Stimulated activated CD8-positive, alpha-beta memory T cell treated with anti-CD3 and anti-CD28 coated beads, Interleukin-4, amount 100 ng/mL, for 48 hours (primary cell): ENCODE measurements at regions not wholly inside any gene's neighbourhood (a gene's known extent, or its start where the extent isn't known, plus 50 kb on each side); places are given as distances from the start of the nearest gene placed in this dataset.

ENCODE experiments used
- DNase-seq: peaks from one replicate; pipeline ENCODE4 v3.0.0-alpha.2; 2020

DNA sequence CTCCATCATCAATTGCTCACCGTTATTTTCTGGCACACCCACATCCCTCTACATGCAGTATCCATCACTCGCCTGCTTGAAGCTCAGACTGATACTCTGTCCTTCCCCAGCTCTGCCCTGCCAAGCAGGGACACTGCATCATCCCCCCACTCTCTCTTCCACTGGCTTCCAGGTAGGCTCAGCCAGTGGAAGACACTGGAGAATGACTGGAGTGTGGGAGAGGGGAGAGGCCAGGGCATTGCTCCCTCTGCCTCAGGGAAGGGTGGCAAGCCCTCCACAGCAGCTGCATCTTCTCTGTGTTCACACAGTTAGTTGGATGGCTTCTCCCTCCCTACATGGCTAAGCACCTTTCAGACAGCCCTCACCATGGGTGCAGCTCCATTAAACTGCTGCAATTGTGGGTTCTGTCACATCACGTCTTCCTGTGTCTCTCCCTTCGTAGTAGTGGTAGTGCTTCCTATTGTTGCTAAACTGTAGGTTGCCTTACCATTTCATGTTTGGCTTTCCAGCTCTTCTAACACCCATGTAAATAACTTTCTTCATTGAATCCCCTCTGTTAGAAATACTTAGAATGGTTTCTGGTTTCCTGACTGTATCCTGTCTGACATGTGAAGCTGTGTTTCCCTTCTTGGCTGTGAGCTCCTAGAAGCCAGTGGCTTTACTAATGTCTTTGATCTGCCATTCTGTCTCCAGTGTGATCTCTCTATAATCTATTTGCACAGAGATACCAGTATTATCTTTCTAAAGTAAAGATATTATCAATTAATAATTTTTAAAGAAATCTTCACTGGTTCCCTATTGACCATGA lies 483.7 kb upstream of the LRRN3 start:
- no peak for DNase-seq

DNA sequence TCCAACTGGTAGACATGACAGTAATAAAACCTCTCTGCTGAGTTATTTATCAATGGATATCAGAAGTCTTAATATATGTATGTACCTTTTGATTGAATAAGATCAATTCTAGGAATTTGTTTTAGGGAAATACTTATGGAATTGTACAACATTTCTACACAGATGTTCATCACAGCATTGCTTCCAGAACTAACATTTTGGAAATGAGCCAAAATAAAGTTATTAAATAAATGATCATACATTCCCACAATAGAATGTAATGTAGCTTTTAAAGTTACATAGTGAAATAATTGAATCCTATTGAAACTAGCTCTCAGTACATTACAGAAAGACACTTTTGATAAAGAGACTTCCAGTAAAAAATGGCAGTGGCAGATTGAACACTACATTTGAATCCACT lies 481.6 kb upstream of the LRRN3 start:
- no peak for DNase-seq

DNA sequence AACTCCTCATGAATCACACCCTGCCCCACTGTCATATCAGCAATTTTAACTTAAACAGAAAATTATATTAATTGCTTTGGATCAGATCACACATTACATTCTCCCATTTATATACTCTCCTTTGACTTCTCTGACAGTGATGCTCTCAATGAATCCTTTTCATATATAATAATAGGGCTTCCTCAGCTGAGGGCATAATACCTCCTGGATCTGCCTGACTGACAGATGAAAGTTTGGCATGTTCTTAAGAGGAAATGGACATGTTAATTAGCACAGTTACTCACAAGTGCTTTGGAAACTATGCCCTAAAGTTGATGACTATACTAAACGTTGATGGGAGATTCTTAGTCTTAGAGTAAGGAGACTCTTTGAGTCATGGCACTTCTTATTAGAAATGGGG lies 478.2 kb upstream of the LRRN3 start:
- DNase-seq = no peak
